ENCODE measurements at regions not wholly inside any gene's neighbourhood (a gene's known extent, or its start where the extent isn't known, plus 50 kb on each side); places are given as distances from the start of the nearest gene placed in this dataset.

DNA sequence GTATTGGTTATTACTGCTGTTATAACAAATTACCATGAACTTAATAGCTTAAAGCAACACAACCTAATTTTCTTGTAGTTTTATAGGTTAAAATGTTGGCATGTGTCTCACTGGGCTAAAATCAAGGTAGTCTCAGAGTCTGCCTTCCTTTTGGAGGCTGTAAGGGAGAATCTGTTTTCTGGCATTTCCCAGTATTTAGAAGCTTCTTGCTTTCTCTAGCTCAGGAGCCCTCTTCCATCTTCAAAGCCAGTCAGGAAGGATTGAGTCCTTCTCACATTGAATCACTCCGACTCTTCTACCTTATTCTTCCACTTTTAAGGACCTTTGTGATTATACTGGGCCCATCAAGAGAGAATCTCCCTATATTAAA is 156.2 kb downstream of the MBL2 start:
- TF ChIP-seq, protein P1, sequence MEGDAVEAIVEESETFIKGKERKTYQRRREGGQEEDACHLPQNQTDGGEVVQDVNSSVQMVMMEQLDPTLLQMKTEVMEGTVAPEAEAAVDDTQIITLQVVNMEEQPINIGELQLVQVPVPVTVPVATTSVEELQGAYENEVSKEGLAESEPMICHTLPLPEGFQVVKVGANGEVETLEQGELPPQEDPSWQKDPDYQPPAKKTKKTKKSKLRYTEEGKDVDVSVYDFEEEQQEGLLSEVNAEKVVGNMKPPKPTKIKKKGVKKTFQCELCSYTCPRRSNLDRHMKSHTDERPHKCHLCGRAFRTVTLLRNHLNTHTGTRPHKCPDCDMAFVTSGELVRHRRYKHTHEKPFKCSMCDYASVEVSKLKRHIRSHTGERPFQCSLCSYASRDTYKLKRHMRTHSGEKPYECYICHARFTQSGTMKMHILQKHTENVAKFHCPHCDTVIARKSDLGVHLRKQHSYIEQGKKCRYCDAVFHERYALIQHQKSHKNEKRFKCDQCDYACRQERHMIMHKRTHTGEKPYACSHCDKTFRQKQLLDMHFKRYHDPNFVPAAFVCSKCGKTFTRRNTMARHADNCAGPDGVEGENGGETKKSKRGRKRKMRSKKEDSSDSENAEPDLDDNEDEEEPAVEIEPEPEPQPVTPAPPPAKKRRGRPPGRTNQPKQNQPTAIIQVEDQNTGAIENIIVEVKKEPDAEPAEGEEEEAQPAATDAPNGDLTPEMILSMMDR (IDR thresholded peaks at IDR 0.05) = no peak

DNA sequence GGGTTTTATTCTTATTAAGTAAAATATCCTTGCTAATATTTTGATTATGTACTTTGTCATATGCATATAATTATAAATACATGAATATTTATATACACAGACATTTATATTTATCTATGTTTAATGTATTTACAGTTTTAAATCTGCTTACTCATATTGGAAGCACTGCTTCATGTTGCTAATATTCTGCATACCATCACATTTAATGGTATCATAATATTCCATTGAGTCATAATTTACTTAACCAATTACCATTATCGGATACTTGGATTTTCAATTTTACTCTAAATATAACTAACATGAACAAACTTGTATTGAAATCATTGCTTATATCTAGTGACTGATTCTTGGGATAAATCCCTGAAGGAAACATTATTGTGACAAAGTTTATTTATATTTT is 155.2 kb downstream of the MBL2 start:
- TF ChIP-seq, protein P1 (IDR thresholded peaks at IDR 0.05) = no peak

GRCh38 chr10:52619052-52619451 is 153.5 kb downstream of the MBL2 start:
- TF ChIP-seq, protein P1 (IDR thresholded peaks at IDR 0.05) = no peak

DNA sequence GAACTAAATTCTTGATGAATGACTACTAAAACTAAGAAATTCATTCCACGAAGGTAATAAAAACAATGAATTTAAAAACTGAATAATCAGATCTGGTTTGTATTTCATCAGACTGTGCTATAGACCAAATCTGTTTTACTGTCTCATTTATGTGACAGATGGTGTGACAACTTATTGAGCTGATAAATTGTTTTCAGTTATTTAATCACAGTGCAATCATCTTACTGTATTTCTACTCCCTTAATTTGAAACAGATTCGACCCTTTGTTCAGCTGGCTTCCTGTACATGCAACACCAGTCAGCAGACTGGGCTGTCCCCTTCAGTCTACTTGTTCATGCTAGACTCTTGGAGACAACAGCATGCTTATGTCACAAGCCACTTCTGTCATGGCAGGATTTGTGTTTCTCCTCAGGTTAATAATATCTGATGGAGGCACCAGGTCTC is 150.9 kb downstream of the MBL2 start:
- TF ChIP-seq, protein P1 (IDR thresholded peaks at IDR 0.05) = no peak

GRCh38 chr10:52623761-52624160 is 148.8 kb downstream of the MBL2 start:
- TF ChIP-seq, protein P1 (IDR thresholded peaks at IDR 0.05) = no peak

- TF ChIP-seq, protein P1 (IDR thresholded peaks at IDR 0.05) = no peak
Measured at GRCh38 chr10:52627279-52627678, 145.3 kb downstream of the MBL2 start.

DNA sequence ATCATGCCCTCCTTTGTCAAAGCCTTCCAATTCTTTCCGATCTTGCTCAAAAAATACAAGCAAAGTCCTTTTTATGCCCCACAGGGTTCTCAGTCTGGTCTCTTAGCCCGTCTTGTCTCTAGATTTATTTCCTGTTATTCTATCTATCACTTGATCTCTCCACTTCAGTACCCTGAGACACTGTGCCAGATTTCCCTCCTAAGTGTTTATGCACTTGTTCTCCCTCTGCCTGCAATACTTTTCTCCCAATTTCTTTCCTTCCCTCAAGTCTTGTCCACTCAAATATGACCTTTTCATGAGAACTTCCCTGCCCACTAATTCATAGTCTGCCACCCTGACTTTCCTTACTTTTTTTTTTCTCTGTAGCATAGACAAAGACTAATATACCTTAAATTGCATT is 141.4 kb downstream of the MBL2 start:
- TF ChIP-seq, protein P1 (IDR thresholded peaks at IDR 0.05) = no peak

- TF ChIP-seq, protein P1 (IDR thresholded peaks at IDR 0.05) = no peak
Measured at GRCh38 chr10:52631648-52632047, 140.9 kb downstream of the MBL2 start.
